ENCODE measurements at regions not wholly inside any gene's neighbourhood (a gene's known extent, or its start where the extent isn't known, plus 50 kb on each side); places are given as distances from the start of the nearest gene placed in this dataset.
"Not testable (repeated sequence)": the region's sequence is repeated elsewhere in the genome, so short reads cannot be mapped to it uniquely, and the experiment has no call there.

DNA sequence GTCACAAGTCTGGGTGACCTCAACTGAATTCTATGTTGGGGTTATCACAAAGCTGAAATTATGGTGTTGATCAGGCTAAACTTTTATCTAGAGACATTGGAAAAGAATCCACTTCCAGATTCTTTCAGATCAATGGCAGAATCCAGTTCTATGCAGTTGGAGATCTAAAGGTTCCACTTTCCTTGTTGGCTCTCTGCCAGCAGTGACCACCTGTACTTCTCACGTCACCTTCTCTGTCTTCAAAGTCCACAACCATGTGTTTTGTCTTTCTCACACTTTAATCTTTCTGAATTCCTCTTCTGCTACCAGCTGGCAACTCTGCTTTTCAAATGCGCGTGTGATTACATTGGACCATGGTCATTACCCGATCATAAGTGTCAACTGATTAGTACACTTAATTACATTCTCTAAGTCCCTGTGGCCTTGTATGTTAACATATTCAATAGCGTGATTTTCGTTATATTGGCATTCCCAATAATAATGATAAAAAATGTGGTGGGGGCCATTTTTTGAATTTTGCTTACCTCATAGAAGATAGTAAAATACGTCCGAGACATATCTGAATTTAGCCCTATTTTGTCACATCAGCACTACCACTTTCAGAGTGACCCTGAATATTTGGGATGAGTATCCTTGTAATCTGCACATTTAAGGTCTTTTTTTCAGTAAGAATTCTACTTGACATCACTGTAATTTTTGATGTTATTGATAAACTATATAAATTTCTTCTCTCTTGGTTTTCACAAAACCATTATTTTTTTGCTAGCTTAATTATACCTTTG is 73.7 kb upstream of the PRDM9 start:
- ATAC-seq, result no peak
- Histone ChIP-seq H3K4me1 (ENCODE audit: control insufficient read depth, insufficient read depth, low read length) (no peaks in the 10 kb centered on the region), H3K27me3 (ENCODE audit: control insufficient read depth, insufficient read depth, low read length) (no peaks in the 10 kb centered on the region), H3K4me3 (ENCODE audit: low read depth in 2 of 2, low read length in 2 of 2) (no peak overlapping the region), H3K9me3 (ENCODE audit: control insufficient read depth, insufficient read depth, low read depth, low read length) (no peaks in the 10 kb centered on the region), H3K27ac (ENCODE audit: low read length) (no peak overlapping the region), H3K36me3 (ENCODE audit: control insufficient read depth, insufficient read depth, low read length) (no peaks in the 10 kb centered on the region)
- no peak for DNase-seq (ENCODE audit: low read depth, low spot score)
- BruUV-seq (replicated peaks), result no TSS peak
- ChIA-PET POLR2A (no interaction called here), CTCF (no interaction called here)
- TF ChIP-seq, protein P1, sequence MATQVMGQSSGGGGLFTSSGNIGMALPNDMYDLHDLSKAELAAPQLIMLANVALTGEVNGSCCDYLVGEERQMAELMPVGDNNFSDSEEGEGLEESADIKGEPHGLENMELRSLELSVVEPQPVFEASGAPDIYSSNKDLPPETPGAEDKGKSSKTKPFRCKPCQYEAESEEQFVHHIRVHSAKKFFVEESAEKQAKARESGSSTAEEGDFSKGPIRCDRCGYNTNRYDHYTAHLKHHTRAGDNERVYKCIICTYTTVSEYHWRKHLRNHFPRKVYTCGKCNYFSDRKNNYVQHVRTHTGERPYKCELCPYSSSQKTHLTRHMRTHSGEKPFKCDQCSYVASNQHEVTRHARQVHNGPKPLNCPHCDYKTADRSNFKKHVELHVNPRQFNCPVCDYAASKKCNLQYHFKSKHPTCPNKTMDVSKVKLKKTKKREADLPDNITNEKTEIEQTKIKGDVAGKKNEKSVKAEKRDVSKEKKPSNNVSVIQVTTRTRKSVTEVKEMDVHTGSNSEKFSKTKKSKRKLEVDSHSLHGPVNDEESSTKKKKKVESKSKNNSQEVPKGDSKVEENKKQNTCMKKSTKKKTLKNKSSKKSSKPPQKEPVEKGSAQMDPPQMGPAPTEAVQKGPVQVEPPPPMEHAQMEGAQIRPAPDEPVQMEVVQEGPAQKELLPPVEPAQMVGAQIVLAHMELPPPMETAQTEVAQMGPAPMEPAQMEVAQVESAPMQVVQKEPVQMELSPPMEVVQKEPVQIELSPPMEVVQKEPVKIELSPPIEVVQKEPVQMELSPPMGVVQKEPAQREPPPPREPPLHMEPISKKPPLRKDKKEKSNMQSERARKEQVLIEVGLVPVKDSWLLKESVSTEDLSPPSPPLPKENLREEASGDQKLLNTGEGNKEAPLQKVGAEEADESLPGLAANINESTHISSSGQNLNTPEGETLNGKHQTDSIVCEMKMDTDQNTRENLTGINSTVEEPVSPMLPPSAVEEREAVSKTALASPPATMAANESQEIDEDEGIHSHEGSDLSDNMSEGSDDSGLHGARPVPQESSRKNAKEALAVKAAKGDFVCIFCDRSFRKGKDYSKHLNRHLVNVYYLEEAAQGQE (IDR thresholded peaks at IDR 0.05; ENCODE audit: insufficient read depth in 1 of 2, low read depth in 2 of 2, low read length in 1 of 2), result no peak
- TF ChIP-seq, protein P2, sequence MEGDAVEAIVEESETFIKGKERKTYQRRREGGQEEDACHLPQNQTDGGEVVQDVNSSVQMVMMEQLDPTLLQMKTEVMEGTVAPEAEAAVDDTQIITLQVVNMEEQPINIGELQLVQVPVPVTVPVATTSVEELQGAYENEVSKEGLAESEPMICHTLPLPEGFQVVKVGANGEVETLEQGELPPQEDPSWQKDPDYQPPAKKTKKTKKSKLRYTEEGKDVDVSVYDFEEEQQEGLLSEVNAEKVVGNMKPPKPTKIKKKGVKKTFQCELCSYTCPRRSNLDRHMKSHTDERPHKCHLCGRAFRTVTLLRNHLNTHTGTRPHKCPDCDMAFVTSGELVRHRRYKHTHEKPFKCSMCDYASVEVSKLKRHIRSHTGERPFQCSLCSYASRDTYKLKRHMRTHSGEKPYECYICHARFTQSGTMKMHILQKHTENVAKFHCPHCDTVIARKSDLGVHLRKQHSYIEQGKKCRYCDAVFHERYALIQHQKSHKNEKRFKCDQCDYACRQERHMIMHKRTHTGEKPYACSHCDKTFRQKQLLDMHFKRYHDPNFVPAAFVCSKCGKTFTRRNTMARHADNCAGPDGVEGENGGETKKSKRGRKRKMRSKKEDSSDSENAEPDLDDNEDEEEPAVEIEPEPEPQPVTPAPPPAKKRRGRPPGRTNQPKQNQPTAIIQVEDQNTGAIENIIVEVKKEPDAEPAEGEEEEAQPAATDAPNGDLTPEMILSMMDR (IDR thresholded peaks at IDR 0.05), result no peak
- TF ChIP-seq POLR2AphosphoS5 (IDR thresholded peaks at IDR 0.05; ENCODE audit: low read depth, low read length) (no peak), TCF7L2 (IDR thresholded peaks at IDR 0.05; ENCODE audit: low read depth, low read length) (no peak), SIN3A (IDR thresholded peaks at IDR 0.05; ENCODE audit: borderline replicate concordance, insufficient read depth, low read depth, low read length) (no peak)
- in situ Hi-C loops (cut with HindIII; ENCODE audit: low pct_unique_long_range_greater_than_20kb, low sequenced_read_pairs), result no loop called here
- intact Hi-C loops (cut with micrococcal nuclease; ENCODE audit: unreplicated experiment), result no loop called here

DNA sequence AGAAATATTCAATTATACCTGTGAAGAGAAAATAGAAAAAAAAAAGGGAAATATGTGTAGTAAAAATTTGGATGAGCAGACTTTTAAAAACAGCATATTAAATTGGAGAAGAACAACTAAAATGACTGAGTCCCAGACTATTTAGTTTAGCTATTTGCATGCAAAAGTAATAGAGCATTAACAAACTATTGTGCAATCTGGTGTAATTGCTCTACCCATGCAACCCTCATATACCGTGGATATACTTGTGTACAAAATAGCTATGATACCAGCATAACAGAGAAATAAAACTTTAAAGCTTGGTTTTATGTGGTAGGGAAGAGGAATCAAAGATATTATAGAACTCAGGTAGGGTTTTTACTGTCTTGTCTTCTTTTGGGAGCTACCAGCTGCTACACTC is 78.7 kb upstream of the PRDM9 start:
- no TSS peak for BruUV-seq (replicated peaks)
- CTCF ChIA-PET, result no interaction called here
- intact Hi-C loops (cut with micrococcal nuclease; ENCODE audit: unreplicated experiment), result no loop called here

DNA sequence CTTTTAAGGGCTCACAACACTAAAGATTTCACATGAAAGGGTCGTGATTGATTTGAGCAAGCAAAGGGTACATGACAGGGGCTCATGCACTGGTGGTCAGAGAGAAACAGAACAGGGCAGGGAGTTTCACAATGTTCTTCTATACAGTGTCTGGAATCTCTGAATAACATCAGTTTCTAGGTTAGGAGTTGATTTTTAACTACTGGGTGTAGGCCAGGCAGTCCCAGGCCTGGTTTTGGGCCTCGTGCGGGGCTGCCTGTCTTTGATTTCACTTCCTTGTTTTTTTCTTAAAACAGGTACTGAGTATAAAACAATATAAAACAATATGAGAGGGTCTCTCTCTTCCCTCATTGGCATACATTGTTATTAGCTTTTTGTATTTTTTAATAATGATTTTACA is 87.2 kb upstream of the PRDM9 start:
- H3K9me3 ChIP-seq (ENCODE audit: control insufficient read depth, insufficient read depth, low read depth, low read length); H3K36me3 ChIP-seq (ENCODE audit: control insufficient read depth, insufficient read depth, low read length); intact Hi-C loops (cut with micrococcal nuclease; ENCODE audit: unreplicated experiment); H3K4me3 ChIP-seq (ENCODE audit: low read depth in 2 of 2, low read length in 2 of 2); H3K27ac ChIP-seq (ENCODE audit: low read length); H3K27me3 ChIP-seq (ENCODE audit: control insufficient read depth, insufficient read depth, low read length); H3K4me1 ChIP-seq (ENCODE audit: control insufficient read depth, insufficient read depth, low read length); ATAC-seq; BruUV-seq (replicated peaks); in situ Hi-C loops (cut with HindIII; ENCODE audit: low pct_unique_long_range_greater_than_20kb, low sequenced_read_pairs); DNase-seq (ENCODE audit: low read depth, low spot score); POLR2A ChIA-PET; CTCF ChIA-PET: not testable (repeated sequence)

More for the DNA sequence above, 78.7 kb upstream of the PRDM9 start:
- Histone ChIP-seq H3K36me3 (ENCODE audit: control insufficient read depth, insufficient read depth, low read length) (no peaks in the 10 kb centered on the region), H3K4me3 (ENCODE audit: low read depth in 2 of 2, low read length in 2 of 2) (no peak overlapping the region), H3K27me3 (ENCODE audit: control insufficient read depth, insufficient read depth, low read length) (no peaks in the 10 kb centered on the region), H3K4me1 (ENCODE audit: control insufficient read depth, insufficient read depth, low read length) (no peaks in the 10 kb centered on the region), H3K27ac (ENCODE audit: low read length) (no peak overlapping the region), H3K9me3 (ENCODE audit: control insufficient read depth, insufficient read depth, low read depth, low read length) (no peaks in the 10 kb centered on the region)
- no peak for TF ChIP-seq POLR2AphosphoS5 (IDR thresholded peaks at IDR 0.05; ENCODE audit: low read depth, low read length)
- TF ChIP-seq TCF7L2 (IDR thresholded peaks at IDR 0.05; ENCODE audit: low read depth, low read length), result no peak
- TF ChIP-seq, protein P2 (IDR thresholded peaks at IDR 0.05), result no peak
- TF ChIP-seq, protein P1 (IDR thresholded peaks at IDR 0.05; ENCODE audit: insufficient read depth in 1 of 2, low read depth in 2 of 2, low read length in 1 of 2), result no peak
- no peak for TF ChIP-seq SIN3A (IDR thresholded peaks at IDR 0.05; ENCODE audit: borderline replicate concordance, insufficient read depth, low read depth, low read length)
- ATAC-seq (no peak), DNase-seq (ENCODE audit: low read depth, low spot score) (no peak)
- in situ Hi-C loops (cut with HindIII; ENCODE audit: low pct_unique_long_range_greater_than_20kb, low sequenced_read_pairs), result no loop called here
- POLR2A ChIA-PET, result no interaction called here
